H9 (cell line): ENCODE measurements at regions not wholly inside any gene's neighbourhood (a gene's known extent, or its start where the extent isn't known, plus 50 kb on each side); places are given as distances from the start of the nearest gene placed in this dataset.
"Not testable (repeated sequence)": the region's sequence is repeated elsewhere in the genome, so short reads cannot be mapped to it uniquely, and the experiment has no call there.

Source experiments
- DNase-seq: peaks from one replicate; pipeline ENCODE4 v3.0.0-alpha.2; 2017
- H2AFZ ChIP-seq: one replicate; pipeline ENCODE4 v1.6.1; 2013; ENCODE audit warnings: mild to moderate bottlenecking, low read length, control low read depth, moderate library complexity
- H2AK5ac ChIP-seq: 2 replicates; pipeline ENCODE4 v1.6.1; 2013; ENCODE audit warnings: low read length, control low read depth, mixed read lengths; ENCODE audit not compliant: insufficient read length
- H2BK120ac ChIP-seq: one replicate; pipeline ENCODE4 v1.6.1; 2013; ENCODE audit warnings: low read depth, mild to moderate bottlenecking, low read length, control low read depth, inconsistent platforms; ENCODE audit not compliant: poor library complexity, severe bottlenecking
- H2BK12ac ChIP-seq: 2 replicates; pipeline ENCODE4 v1.6.1; 2013; ENCODE audit warnings: low read length, control low read depth, mixed read lengths, low read depth; ENCODE audit not compliant: insufficient read length
- H2BK15ac ChIP-seq: 2 replicates; pipeline ENCODE4 v1.6.1; 2013; ENCODE audit warnings: low read depth, low read length, control low read depth
- H2BK20ac ChIP-seq: one replicate; pipeline ENCODE4 v1.6.1; 2013; ENCODE audit warnings: low read depth, mild to moderate bottlenecking, low read length, control low read depth, inconsistent platforms; ENCODE audit not compliant: poor library complexity, severe bottlenecking
- H2BK5ac ChIP-seq: 2 replicates; pipeline ENCODE4 v1.6.1; 2013; ENCODE audit warnings: low read length, control low read depth, mixed read lengths; ENCODE audit not compliant: insufficient read length
- H3K14ac ChIP-seq: 2 replicates; pipeline ENCODE4 v1.6.1; 2013; ENCODE audit warnings: low read length, control low read depth; ENCODE audit not compliant: insufficient read depth
- H3K18ac ChIP-seq: 2 replicates; pipeline ENCODE4 v1.6.1; 2013; ENCODE audit warnings: low read depth, mild to moderate bottlenecking, mixed read lengths, low read length, control low read depth; ENCODE audit not compliant: insufficient read length
- H3K23ac ChIP-seq: 2 replicates; pipeline ENCODE4 v1.6.1; 2013; ENCODE audit warnings: low read length, control low read depth, mixed read lengths, low read depth; ENCODE audit not compliant: insufficient read length
- H3K23me2 ChIP-seq: 2 replicates; pipeline ENCODE4 v1.6.1; 2013; ENCODE audit warnings: low read depth, mild to moderate bottlenecking, mixed read lengths, low read length, control low read depth; ENCODE audit not compliant: insufficient read length, poor library complexity, severe bottlenecking
- H3K27ac ChIP-seq: 2 replicates; pipeline ENCODE4 v1.5.1; 2013; ENCODE audit warnings: low read length, control low read depth, mixed read lengths, low read depth; ENCODE audit not compliant: insufficient read length
- H3K27me3 ChIP-seq: 2 replicates; pipeline ENCODE4 v1.6.1; 2013; ENCODE audit warnings: low read length, control low read depth, inconsistent platforms; ENCODE audit not compliant: insufficient read depth
- H3K4ac ChIP-seq: 2 replicates; pipeline ENCODE4 v1.6.1; 2013; ENCODE audit warnings: low read depth, mild to moderate bottlenecking, control low read depth, inconsistent platforms, low read length, moderate library complexity
- H3K4me1 ChIP-seq: 2 replicates; pipeline ENCODE4 v1.6.1; 2013; ENCODE audit warnings: low read length, control low read depth, inconsistent platforms; ENCODE audit not compliant: insufficient read depth
- H3K4me2 ChIP-seq: 2 replicates; pipeline ENCODE4 v1.6.1; 2013; ENCODE audit warnings: low read length, control low read depth, mixed read lengths; ENCODE audit not compliant: insufficient read length, insufficient read depth
- H3K56ac ChIP-seq: 2 replicates; pipeline ENCODE4 v1.6.1; 2013; ENCODE audit warnings: low read depth, mild to moderate bottlenecking, mixed read lengths, low read length, control low read depth; ENCODE audit not compliant: insufficient read length
- H3K79me1 ChIP-seq: 2 replicates; pipeline ENCODE4 v1.6.1; 2013; ENCODE audit warnings: low read depth, mild to moderate bottlenecking, moderate library complexity, low read length, control low read depth, inconsistent platforms; ENCODE audit not compliant: insufficient read depth, poor library complexity, severe bottlenecking
- H3K79me2 ChIP-seq: 2 replicates; pipeline ENCODE4 v1.6.1; 2013; ENCODE audit warnings: low read length, control low read depth, inconsistent platforms; ENCODE audit not compliant: insufficient read depth
- H3K9ac ChIP-seq: 2 replicates; pipeline ENCODE4 v1.6.1; 2013; ENCODE audit warnings: low read length, control low read depth, mixed read lengths; ENCODE audit not compliant: insufficient read length; ENCODE audit errors: extremely low read depth
- H3K9me3 ChIP-seq: one replicate; pipeline ENCODE4 v1.6.1; 2013; ENCODE audit warnings: low read depth, low read length, inconsistent platforms; ENCODE audit not compliant: control insufficient read depth
- H3T11ph ChIP-seq: one replicate; pipeline ENCODE4 v1.6.1; 2013; ENCODE audit warnings: mild to moderate bottlenecking, low read length, control low read depth, inconsistent platforms
- H4K20me1 ChIP-seq: one replicate; pipeline ENCODE4 v1.6.1; 2013; ENCODE audit not compliant: control insufficient read depth, insufficient read length, insufficient read depth
- H4K5ac ChIP-seq: 2 replicates; pipeline ENCODE4 v1.6.1; 2013; ENCODE audit warnings: low read depth, mild to moderate bottlenecking, mixed read lengths, low read length, control low read depth; ENCODE audit not compliant: insufficient read length
- H4K8ac ChIP-seq: replicated peaks from 2 replicates; pipeline ENCODE4 v1.6.1; 2013; ENCODE audit warnings: low read length, control low read depth, mixed read lengths, low read depth; ENCODE audit not compliant: insufficient read length
- H4K91ac ChIP-seq: 2 replicates; pipeline ENCODE4 v1.6.1; 2013; ENCODE audit warnings: low read depth, mild to moderate bottlenecking, moderate library complexity, mixed read lengths, low read length, control low read depth; ENCODE audit not compliant: insufficient read length
- H3K27ac Mint-ChIP-seq, 3 experiments: 2 replicates in 2 of 3; 3 replicates in 1 of 3; pipeline ENCODE4 v1.8.0; 2020 to 2021; ENCODE audit warnings: mixed read lengths in 3 of 3, mild to moderate bottlenecking in 1 of 3, moderate library complexity in 1 of 3
- H3K27me3 Mint-ChIP-seq: 2 replicates; pipeline ENCODE4 v1.8.0; 2021; ENCODE audit warnings: low read depth, mild to moderate bottlenecking, moderate library complexity, mixed read lengths
- H3K36me3 Mint-ChIP-seq, 3 experiments: 2 replicates in 2 of 3; 3 replicates in 1 of 3; pipeline ENCODE4 v1.8.0; 2020 to 2021; ENCODE audit warnings: low read depth in 3 of 3, mixed read lengths in 3 of 3; ENCODE audit not compliant: insufficient read depth in 1 of 3
- H3K4me1 Mint-ChIP-seq, 2 experiments: 2 replicates each; pipeline ENCODE4 v1.8.0; 2020; ENCODE audit warnings: mixed read lengths in 2 of 2
- H3K4me3 Mint-ChIP-seq, 2 experiments: 2 replicates in 1 of 2; 3 replicates in 1 of 2; pipeline ENCODE4 v1.8.0; 2020 to 2021; ENCODE audit warnings: mild to moderate bottlenecking in 2 of 2, mixed read lengths in 2 of 2, moderate library complexity in 1 of 2
- H3K9me3 Mint-ChIP-seq, 2 experiments: 2 replicates in 1 of 2; 3 replicates in 1 of 2; pipeline ENCODE4 v1.8.0; 2020; ENCODE audit warnings: mild to moderate bottlenecking in 2 of 2, mixed read lengths in 2 of 2, moderate library complexity in 1 of 2
- WGBS: extraction: QIAGEN DNeasy Blood & Tissue Kit; methylation state at CpG from one replicate; pipeline ENCODE4 v1.1.7; 2013; ENCODE audit warnings: missing lambda C conversion rate, low lambda C conversion rate, mixed read lengths; ENCODE audit not compliant: insufficient read length; ENCODE audit errors: extremely low coverage; 5-methylcytosine and 5-hydroxymethylcytosine counted together

- not testable (repeated sequence) for H3K4ac ChIP-seq, H2BK12ac ChIP-seq, H3K4me2 ChIP-seq, H3T11ph ChIP-seq, H3K4me3 Mint-ChIP-seq, H3K36me3 Mint-ChIP-seq, H3K4me1 ChIP-seq, H4K20me1 ChIP-seq, H3K79me2 ChIP-seq, H2BK15ac ChIP-seq, H3K18ac ChIP-seq, H2AFZ ChIP-seq, H2AK5ac ChIP-seq, H3K23me2 ChIP-seq, H4K5ac ChIP-seq, H3K14ac ChIP-seq, H2BK20ac ChIP-seq, H3K23ac ChIP-seq, H3K27me3 ChIP-seq, H3K9me3 Mint-ChIP-seq, H3K56ac ChIP-seq, H3K79me1 ChIP-seq, H4K91ac ChIP-seq, H3K27ac ChIP-seq, H3K9ac ChIP-seq, DNase-seq, H3K4me1 Mint-ChIP-seq, H3K27ac Mint-ChIP-seq, H2BK5ac ChIP-seq, H3K9me3 ChIP-seq, H3K27me3 Mint-ChIP-seq, H2BK120ac ChIP-seq, H4K8ac ChIP-seq
- no CpG with 5 or more reads among the region's 10 CpGs for WGBS
Observed at GRCh38 chr15:22561716-22562115, 103.0 kb downstream of the GOLGA6L22 start.

- not testable (repeated sequence) for H3K9me3 Mint-ChIP-seq, H3K27me3 ChIP-seq, H3K23ac ChIP-seq, H3K79me1 ChIP-seq, H3K18ac ChIP-seq, H3K27ac ChIP-seq, H4K5ac ChIP-seq, DNase-seq, H3K4me1 Mint-ChIP-seq, H2BK12ac ChIP-seq, H2BK120ac ChIP-seq, H4K8ac ChIP-seq, H3K27ac Mint-ChIP-seq, H3K9ac ChIP-seq, H4K91ac ChIP-seq, H3K9me3 ChIP-seq, H3K4me3 Mint-ChIP-seq, H2BK15ac ChIP-seq, H2AFZ ChIP-seq, H2AK5ac ChIP-seq, H3K79me2 ChIP-seq, H3T11ph ChIP-seq, H3K14ac ChIP-seq, H4K20me1 ChIP-seq, H3K27me3 Mint-ChIP-seq, H2BK20ac ChIP-seq, H3K36me3 Mint-ChIP-seq, H2BK5ac ChIP-seq, H3K4ac ChIP-seq, H3K23me2 ChIP-seq, H3K4me1 ChIP-seq, H3K56ac ChIP-seq, H3K4me2 ChIP-seq
- no CpG with 5 or more reads among the region's 7 CpGs for WGBS
Observed at GRCh38 chr15:22566510-22566909, 107.8 kb downstream of the GOLGA6L22 start.
